T-helper 1 cell treated with Interleukin-12 subunit alpha and Interleukin-12 subunit beta and Interleukin-4 antibody, amounts not matched to agents 30 μg/mL and 1 μg/mL, for 36 hours (primary cell): ENCODE measurements at regions not wholly inside any gene's neighbourhood (a gene's known extent, or its start where the extent isn't known, plus 50 kb on each side); places are given as distances from the start of the nearest gene placed in this dataset.
"Not testable (repeated sequence)": the region's sequence is repeated elsewhere in the genome, so short reads cannot be mapped to it uniquely, and the experiment has no call there.

Experiments used
- H3K27ac Mint-ChIP-seq: one replicate; pipeline ENCODE4 v1.8.0; 2021; ENCODE audit warnings: mild to moderate bottlenecking, mixed read lengths
- H3K27me3 Mint-ChIP-seq: one replicate; pipeline ENCODE4 v1.8.0; 2021; ENCODE audit warnings: low read depth, mixed read lengths
- H3K36me3 Mint-ChIP-seq: one replicate; pipeline ENCODE4 v1.8.0; 2021; ENCODE audit warnings: low read depth, mixed read lengths
- H3K4me1 Mint-ChIP-seq: one replicate; pipeline ENCODE4 v1.8.0; 2021; ENCODE audit warnings: low read depth, mixed read lengths
- H3K4me3 Mint-ChIP-seq: one replicate; pipeline ENCODE4 v1.8.0; 2021; ENCODE audit warnings: mild to moderate bottlenecking, moderate library complexity, mixed read lengths
- H3K9me3 Mint-ChIP-seq: one replicate; pipeline ENCODE4 v1.8.0; 2021; ENCODE audit warnings: mixed read lengths

GRCh38 chr7:53191836-53192443 is 156.5 kb downstream of the POM121L12 start:
- Mint-ChIP-seq H3K27ac (no peak overlapping the region), H3K4me3 (no peak overlapping the region), H3K36me3 (no peaks in the 10 kb centered on the region), H3K9me3 (peaks cover 31% of the 10 kb centered on the region), H3K4me1 (no peaks in the 10 kb centered on the region), H3K27me3 (no peaks in the 10 kb centered on the region)

DNA sequence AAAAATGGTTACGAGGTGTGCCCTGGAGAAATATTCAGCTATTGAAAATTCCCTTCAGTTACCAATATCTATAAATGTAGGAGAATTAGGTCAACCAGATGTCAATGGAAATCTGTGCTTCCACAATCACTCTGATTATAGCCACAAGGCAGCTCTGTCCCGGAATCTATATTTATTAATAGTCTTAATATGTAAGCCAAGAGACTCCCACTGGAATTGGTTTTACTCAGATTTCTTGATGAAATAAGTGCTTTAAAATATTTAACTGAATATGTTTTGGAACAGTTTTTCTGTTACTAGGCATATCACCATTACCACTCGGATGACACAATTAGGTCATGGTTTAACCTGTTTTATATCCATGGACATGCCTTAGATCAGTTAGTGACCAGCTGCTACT is 169.6 kb downstream of the POM121L12 start:
- H3K4me1 Mint-ChIP-seq, result no peaks in the 10 kb centered on the region
- no peak overlapping the region for H3K4me3 Mint-ChIP-seq
- H3K27ac Mint-ChIP-seq, result no peak overlapping the region
- no peaks in the 10 kb centered on the region for H3K36me3 Mint-ChIP-seq
- no peaks in the 10 kb centered on the region for H3K27me3 Mint-ChIP-seq
- peaks cover 38% of the 10 kb centered on the region for H3K9me3 Mint-ChIP-seq

DNA sequence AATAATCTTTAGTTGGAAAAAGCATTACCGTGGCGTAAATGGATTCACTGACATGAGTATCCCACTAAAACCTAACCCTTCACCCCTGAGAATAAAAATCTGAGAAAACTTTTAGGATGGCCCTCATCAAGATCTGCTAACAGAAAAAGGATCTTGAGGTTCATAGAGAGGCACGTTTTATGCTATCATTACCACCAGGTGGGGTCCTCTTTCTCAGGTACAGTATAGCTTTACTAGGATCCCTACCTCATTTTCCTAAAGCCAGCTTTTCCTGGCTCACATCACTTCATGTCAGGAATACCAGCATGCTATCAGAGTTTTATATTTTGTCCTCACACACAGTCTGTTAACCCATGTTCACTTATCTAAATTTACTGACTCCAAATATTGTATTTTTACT is 173.7 kb downstream of the POM121L12 start:
- Mint-ChIP-seq H3K27me3 (no peaks in the 10 kb centered on the region), H3K36me3 (peaks cover 2% of the 10 kb centered on the region), H3K4me1 (no peaks in the 10 kb centered on the region), H3K4me3 (no peak overlapping the region), H3K27ac (no peak overlapping the region), H3K9me3 (peaks cover 48% of the 10 kb centered on the region)

- Mint-ChIP-seq H3K27me3 (no peaks in the 10 kb centered on the region), H3K27ac (no peak overlapping the region), H3K4me1 (peaks cover 1% of the 10 kb centered on the region), H3K9me3 (peaks cover 45% of the 10 kb centered on the region), H3K36me3 (peaks cover 3% of the 10 kb centered on the region), H3K4me3 (no peak overlapping the region)
Measured at GRCh38 chr7:53214463-53214862, 179.0 kb downstream of the POM121L12 start.

DNA sequence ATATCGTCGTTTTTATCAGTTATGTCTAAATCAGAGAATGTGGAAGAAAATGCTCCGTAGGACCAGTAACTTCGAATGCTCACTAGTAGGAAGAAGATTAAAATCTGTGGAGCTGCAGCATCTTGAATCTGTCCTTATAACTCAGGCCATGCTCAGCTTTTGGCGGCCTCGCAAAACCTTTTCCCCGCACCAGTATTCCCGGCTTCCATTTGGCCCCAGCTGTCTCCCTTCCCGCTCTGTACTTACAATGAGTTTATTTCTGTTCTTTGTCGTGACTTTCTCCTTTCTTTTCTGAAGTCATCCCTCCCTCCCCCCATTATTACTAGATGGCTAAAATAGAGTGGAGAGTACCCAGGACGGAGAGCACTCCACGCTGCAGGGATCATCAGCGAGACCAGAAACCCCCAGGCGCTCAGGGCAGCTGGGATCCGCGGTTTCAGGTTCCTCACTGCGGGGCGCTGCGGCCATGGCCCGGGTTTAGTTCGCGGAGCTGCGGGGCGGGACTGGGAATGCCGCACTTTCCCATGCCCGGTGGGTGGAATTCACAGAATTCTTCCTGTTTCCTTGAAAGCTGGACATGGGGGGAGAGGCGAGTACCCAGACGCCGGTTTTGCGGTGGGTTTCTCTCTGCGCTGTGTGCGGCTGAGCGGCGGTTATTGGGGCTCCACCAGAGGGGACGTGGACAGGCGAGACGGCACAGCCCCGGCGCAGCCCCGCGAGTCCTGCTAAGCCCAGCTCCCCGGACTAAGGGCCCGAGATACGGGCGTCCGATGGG is 183.5 kb downstream of the POM121L12 start:
- peaks cover 3% of the 10 kb centered on the region for H3K36me3 Mint-ChIP-seq

GRCh38 chr7:53229202-53229601 is 193.8 kb downstream of the POM121L12 start:
- Mint-ChIP-seq H3K27me3 (no peaks in the 10 kb centered on the region), H3K4me1 (no peaks in the 10 kb centered on the region), H3K27ac (no peak overlapping the region), H3K9me3 (peaks cover 3% of the 10 kb centered on the region), H3K4me3 (no peak overlapping the region), H3K36me3 (no peaks in the 10 kb centered on the region)

More for the DNA sequence above, 183.5 kb downstream of the POM121L12 start:
- Mint-ChIP-seq H3K9me3 (peaks cover 33% of the 10 kb centered on the region), H3K4me1 (peaks cover 1% of the 10 kb centered on the region), H3K4me3 (no peak overlapping the region), H3K27me3 (no peaks in the 10 kb centered on the region), H3K27ac (no peak overlapping the region)

- no peaks in the 10 kb centered on the region for H3K4me1 Mint-ChIP-seq
- no peaks in the 10 kb centered on the region for H3K27me3 Mint-ChIP-seq
- H3K9me3 Mint-ChIP-seq, result peaks cover 8% of the 10 kb centered on the region
- no peak overlapping the region for H3K4me3 Mint-ChIP-seq
- H3K27ac Mint-ChIP-seq, result no peak overlapping the region
- no peaks in the 10 kb centered on the region for H3K36me3 Mint-ChIP-seq
Measured at GRCh38 chr7:53237344-53237913, 202.0 kb downstream of the POM121L12 start.

DNA sequence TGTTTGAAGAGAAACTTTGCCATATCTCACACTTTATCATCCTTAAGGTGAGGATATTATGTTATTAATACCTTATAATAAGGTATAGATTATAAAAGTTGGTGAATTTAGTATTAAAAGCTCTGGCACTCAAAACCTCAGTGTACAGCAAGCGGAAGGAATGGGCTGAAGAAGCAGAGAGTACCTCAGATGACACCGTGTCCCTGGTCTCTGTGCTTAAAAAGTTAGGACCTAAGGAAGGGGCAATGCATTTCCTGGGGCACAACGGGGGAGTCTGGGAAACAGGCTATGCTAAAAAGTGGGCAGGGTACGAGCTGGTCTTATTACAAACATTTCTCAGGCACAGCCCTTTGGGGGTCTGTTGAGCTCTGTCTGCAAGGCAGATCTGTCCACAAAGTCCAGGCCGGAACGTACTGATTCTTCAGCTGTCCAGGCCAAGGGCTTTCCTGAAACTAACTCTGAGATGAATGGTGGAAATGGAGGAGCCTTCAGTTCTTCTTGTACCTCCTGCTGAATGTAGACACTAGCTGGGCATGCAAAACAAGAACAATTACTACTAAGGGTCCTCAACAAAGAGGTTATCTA is 202.7 kb downstream of the POM121L12 start:
- no peaks in the 10 kb centered on the region for H3K36me3 Mint-ChIP-seq
- H3K27ac Mint-ChIP-seq, result no peak overlapping the region
- no peak overlapping the region for H3K4me3 Mint-ChIP-seq
- no peaks in the 10 kb centered on the region for H3K4me1 Mint-ChIP-seq
- peaks cover 8% of the 10 kb centered on the region for H3K9me3 Mint-ChIP-seq
- no peaks in the 10 kb centered on the region for H3K27me3 Mint-ChIP-seq

DNA sequence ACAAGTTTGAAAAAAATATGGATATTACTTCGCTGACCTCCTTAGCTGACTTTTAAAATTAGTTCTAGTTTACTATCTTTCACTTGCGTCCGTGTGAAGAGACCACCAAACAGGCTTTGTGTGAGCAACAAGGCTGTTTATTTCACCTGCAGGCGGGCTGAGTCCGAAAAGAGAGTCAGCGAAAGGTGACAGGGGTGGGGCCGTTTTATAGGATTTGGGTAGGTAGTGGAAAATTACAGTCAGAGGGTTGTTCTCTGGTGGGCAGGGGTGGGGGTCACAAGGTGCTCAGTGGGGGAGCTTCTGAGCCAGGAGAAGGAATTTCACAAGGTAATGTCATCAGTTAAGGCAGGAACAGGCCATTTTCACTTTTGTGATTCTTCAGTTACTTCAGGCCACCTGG is 203.7 kb downstream of the POM121L12 start:
- not testable (repeated sequence) for H3K9me3 Mint-ChIP-seq, H3K4me3 Mint-ChIP-seq, H3K36me3 Mint-ChIP-seq, H3K27me3 Mint-ChIP-seq, H3K4me1 Mint-ChIP-seq, H3K27ac Mint-ChIP-seq

- H3K9me3 Mint-ChIP-seq, result peaks cover 12% of the 10 kb centered on the region
- no peak overlapping the region for H3K27ac Mint-ChIP-seq
- no peak overlapping the region for H3K4me3 Mint-ChIP-seq
- H3K27me3 Mint-ChIP-seq, result no peaks in the 10 kb centered on the region
- no peaks in the 10 kb centered on the region for H3K36me3 Mint-ChIP-seq
- H3K4me1 Mint-ChIP-seq, result no peaks in the 10 kb centered on the region
Measured at GRCh38 chr7:53245721-53246120, 210.3 kb downstream of the POM121L12 start.

DNA sequence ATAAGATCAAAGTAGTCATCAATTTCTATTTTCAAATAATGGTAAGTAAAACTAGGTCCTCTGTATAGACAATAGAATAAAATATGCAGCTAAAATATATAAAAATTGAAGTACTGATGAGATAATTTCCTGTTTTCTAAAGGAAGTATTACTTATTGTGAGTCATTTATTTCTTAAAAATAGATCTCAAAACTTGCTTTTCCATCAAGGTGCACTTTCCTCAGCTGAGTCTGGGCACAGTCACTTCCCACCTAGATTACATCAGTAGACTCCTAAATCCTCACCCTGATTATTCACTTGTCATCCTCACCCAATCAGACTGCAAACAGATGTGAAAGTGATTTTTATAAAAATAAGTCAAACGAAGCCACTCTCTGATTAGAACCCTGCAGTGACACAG is 211.5 kb downstream of the POM121L12 start:
- H3K4me1 Mint-ChIP-seq, result no peaks in the 10 kb centered on the region

DNA sequence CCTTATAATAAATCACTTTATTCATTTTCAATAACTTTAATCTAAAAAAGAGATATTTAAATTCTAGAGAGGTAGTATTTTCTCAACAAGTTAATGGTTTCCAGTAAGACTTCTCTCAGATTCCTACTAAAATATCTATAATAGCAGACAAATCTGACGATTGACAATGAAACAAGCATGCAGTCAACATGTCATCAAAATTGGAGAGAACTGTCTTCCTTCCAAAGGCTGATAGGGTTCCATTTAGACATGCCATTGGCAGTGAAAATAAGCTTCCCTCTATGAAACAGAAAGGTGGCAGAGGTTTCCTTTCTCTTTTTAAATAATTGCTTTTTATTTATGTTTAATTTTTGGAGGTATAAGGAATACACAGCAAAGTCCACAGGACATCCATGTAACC is 217.1 kb downstream of the POM121L12 start:
- Mint-ChIP-seq H3K36me3 (no peaks in the 10 kb centered on the region), H3K9me3 (peaks cover 20% of the 10 kb centered on the region), H3K27me3 (no peaks in the 10 kb centered on the region), H3K27ac (no peak overlapping the region), H3K4me1 (no peaks in the 10 kb centered on the region), H3K4me3 (no peak overlapping the region)

More for the DNA sequence above, 211.5 kb downstream of the POM121L12 start:
- no peaks in the 10 kb centered on the region for H3K36me3 Mint-ChIP-seq
- H3K9me3 Mint-ChIP-seq, result peaks cover 12% of the 10 kb centered on the region
- no peaks in the 10 kb centered on the region for H3K27me3 Mint-ChIP-seq
- no peak overlapping the region for H3K4me3 Mint-ChIP-seq
- H3K27ac Mint-ChIP-seq, result no peak overlapping the region

DNA sequence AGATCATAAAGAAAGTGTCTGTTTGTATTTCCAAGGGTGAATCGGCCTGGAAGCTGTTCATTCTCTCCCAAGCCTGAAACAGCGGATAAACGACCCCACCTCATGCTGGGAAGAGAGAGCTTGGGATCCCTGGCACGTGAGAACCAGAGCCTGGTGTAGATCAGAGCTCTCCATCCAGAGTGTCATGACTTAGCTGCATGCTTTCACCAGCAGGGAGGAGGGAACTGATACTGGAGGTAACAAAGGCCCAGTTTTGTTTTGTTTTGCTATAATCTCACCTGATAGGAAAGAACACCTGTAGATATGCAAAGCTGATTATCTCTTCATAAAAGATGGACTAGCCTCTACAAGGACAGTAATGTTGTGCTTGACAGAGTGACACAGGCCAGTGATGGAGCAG is 236.6 kb downstream of the POM121L12 start:
- Mint-ChIP-seq H3K4me3 (no peak overlapping the region), H3K27me3 (no peaks in the 10 kb centered on the region), H3K4me1 (no peaks in the 10 kb centered on the region), H3K27ac (no peak overlapping the region), H3K9me3 (peaks cover 17% of the 10 kb centered on the region), H3K36me3 (no peaks in the 10 kb centered on the region)

- Mint-ChIP-seq H3K4me1 (no peaks in the 10 kb centered on the region), H3K9me3 (peaks cover 34% of the 10 kb centered on the region), H3K36me3 (no peaks in the 10 kb centered on the region), H3K4me3 (no peak overlapping the region), H3K27ac (no peak overlapping the region), H3K27me3 (no peaks in the 10 kb centered on the region)
Measured at GRCh38 chr7:53281312-53281711, 245.9 kb downstream of the POM121L12 start.

DNA sequence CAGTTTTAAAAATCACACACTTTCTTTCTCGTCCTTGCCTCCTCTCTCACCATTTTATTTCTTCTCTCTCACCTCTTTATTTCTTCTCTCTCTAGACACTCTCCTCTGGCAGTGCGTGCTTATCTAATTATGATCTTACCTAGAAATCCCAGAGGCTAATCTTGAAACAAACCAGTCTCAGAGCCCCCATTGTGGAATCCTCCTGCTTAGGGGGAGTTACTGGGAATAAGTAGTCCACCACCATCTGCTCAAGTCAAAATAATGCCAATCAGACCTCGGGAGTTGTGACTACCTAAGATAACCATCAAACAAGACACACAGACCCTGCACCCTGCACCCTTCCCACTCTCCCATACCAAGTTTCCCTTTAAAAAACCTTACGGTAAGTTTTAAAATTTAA is 256.9 kb downstream of the POM121L12 start:
- Mint-ChIP-seq H3K4me1 (no peaks in the 10 kb centered on the region), H3K4me3 (no peak overlapping the region), H3K36me3 (no peaks in the 10 kb centered on the region)

More for the DNA sequence above, 256.9 kb downstream of the POM121L12 start:
- Mint-ChIP-seq H3K27me3 (no peaks in the 10 kb centered on the region), H3K9me3 (peaks cover 40% of the 10 kb centered on the region), H3K27ac (no peak overlapping the region)
